ENCODE measurements at regions not wholly inside any gene's neighbourhood (a gene's known extent, or its start where the extent isn't known, plus 50 kb on each side); places are given as distances from the start of the nearest gene placed in this dataset.

DNA sequence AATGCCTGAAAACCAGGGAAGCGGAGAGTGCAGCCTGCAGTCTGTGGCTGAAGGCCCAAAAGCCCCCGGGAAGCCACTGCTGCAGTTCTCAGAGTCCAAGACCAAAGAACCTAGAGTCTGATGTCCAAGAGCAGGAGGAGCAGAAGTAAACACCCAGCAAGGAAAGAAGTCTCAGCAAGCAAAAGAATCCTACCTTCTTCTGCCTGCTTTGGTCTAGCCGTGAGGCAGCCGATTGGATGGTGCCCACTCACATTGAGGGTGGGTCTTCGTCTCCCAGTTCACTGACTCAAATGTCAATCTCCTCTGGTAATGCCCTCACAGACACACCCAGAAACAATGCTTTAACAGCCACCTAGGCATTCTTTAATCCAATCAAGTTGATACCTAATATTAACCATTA, 217.5 kb downstream of the PLA2G4A start:
- TF ChIP-seq, protein P1, sequence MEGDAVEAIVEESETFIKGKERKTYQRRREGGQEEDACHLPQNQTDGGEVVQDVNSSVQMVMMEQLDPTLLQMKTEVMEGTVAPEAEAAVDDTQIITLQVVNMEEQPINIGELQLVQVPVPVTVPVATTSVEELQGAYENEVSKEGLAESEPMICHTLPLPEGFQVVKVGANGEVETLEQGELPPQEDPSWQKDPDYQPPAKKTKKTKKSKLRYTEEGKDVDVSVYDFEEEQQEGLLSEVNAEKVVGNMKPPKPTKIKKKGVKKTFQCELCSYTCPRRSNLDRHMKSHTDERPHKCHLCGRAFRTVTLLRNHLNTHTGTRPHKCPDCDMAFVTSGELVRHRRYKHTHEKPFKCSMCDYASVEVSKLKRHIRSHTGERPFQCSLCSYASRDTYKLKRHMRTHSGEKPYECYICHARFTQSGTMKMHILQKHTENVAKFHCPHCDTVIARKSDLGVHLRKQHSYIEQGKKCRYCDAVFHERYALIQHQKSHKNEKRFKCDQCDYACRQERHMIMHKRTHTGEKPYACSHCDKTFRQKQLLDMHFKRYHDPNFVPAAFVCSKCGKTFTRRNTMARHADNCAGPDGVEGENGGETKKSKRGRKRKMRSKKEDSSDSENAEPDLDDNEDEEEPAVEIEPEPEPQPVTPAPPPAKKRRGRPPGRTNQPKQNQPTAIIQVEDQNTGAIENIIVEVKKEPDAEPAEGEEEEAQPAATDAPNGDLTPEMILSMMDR (IDR thresholded peaks at IDR 0.05; ENCODE audit: borderline replicate concordance, extremely low read depth, low read length, poor library complexity, severe bottlenecking): no peak
- TF ChIP-seq EZH2 (IDR thresholded peaks at IDR 0.05; ENCODE audit: borderline replicate concordance, low read depth, low read length, severe bottlenecking): no peak
